Upper lobe of left lung (tissue), 6 donors: ENCODE measurements at regions not wholly inside any gene's neighbourhood (a gene's known extent, or its start where the extent isn't known, plus 50 kb on each side); places are given as distances from the start of the nearest gene placed in this dataset.

Experiments
- ATAC-seq, 2 donors: fragments of 200-7000 bp; cut with Tn5 transposase; one replicate each; pipeline ENCODE4 v1.9.1; 2022; ENCODE audit warnings: mild to moderate bottlenecking in 2 of 2, moderate library complexity in 2 of 2; ENCODE audit not compliant: low FRiP score in 2 of 2
- DNase-seq, 2 donors: peaks; one replicate each; pipeline ENCODE4 v3.0.0-alpha.2; 2019 to 2020
- H3K27ac ChIP-seq, 4 donors: fragments of 200-600 bp; sonication (generic); one replicate each; pipeline ENCODE4 v1.5.1; 2016 to 2019
- H3K27me3 ChIP-seq, 4 donors: fragments of 200-600 bp; sonication (generic); one replicate each; pipeline ENCODE4 v1.5.1; 2017 to 2019
- H3K36me3 ChIP-seq, 4 donors: fragments of 200-600 bp; sonication (generic); one replicate each; pipeline ENCODE4 v1.5.1; 2016 to 2019
- H3K4me1 ChIP-seq, 4 donors: fragments of 200-600 bp; sonication (generic); one replicate each; pipeline ENCODE4 v1.5.1; 2018 to 2019
- H3K4me3 ChIP-seq, 4 donors: fragments of 200-600 bp; sonication (generic); one replicate each; pipeline ENCODE4 v1.5.1; 2017 to 2019; ENCODE audit warnings: mild to moderate bottlenecking in 2 of 4, moderate library complexity in 1 of 4
- H3K9me3 ChIP-seq, 4 donors: fragments of 200-600 bp; sonication (generic); one replicate each; pipeline ENCODE4 v1.5.1; 2018 to 2019
- EP300 ChIP-seq, 4 donors: sonication (generic); formaldehyde crosslinking; IDR thresholded peaks; one replicate each; pipeline ENCODE4 v1.5.1; 2017; ENCODE audit warnings: antibody characterized with exemption in 4 of 4, control low read depth in 2 of 4
- POLR2A ChIP-seq, 4 donors: fragments of 450-650 bp; IDR thresholded peaks; one replicate each; pipeline ENCODE4 v1.5.1; 2016 to 2017; ENCODE audit warnings: antibody characterized with exemption in 4 of 4, mild to moderate bottlenecking in 2 of 4
- POLR2AphosphoS5 ChIP-seq, 2 donors: sonication (generic); formaldehyde crosslinking; IDR thresholded peaks; one replicate each; pipeline ENCODE4 v1.5.1; 2017; ENCODE audit warnings: antibody characterized with exemption in 2 of 2
- WGBS, 2 donors: methylation state at CpG; one replicate each; pipeline ENCODE4 v1.1.5; 2017 to 2018; 5-methylcytosine and 5-hydroxymethylcytosine counted together
- TF ChIP-seq, protein P1 (sequence below), 6 experiments: fragments of 450-650 bp in 4 of 6; fragments of 200-600 bp in 2 of 6; sonication (generic) in 2 of 6; IDR thresholded peaks; one replicate each; pipeline ENCODE4 v1.5.1; 2016 to 2019; ENCODE audit warnings: antibody characterized with exemption in 6 of 6
- donor health status: DM: no; HTN: no; CAD: no; lungs with moderate emphysema.
- donor health status: DM: no; HTN: yes; CAD: no; lungs with severe emphysema.

DNA sequence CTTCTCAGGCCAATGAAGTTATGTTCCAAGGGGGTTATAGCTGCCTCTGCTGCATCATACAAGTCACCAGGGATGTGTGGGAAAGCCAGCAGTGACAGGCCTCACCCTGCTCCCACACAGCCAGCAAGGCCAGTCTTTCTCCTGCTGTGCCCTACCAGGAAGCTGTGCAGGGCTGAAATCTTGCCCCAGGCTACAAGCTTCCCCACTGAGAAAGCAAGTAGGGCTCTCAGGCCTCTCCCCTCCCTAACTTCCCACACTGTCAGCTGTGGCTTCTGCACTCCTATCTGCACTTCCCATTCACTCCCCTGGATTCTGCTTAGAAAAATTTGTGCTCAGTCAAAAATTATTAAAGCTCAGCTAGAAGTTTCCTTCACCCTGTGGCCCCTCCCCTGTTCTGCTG is 611.2 kb upstream of the ZNF608 start:
- TF ChIP-seq EP300 (IDR thresholded peaks at IDR 0.05) (no peak), POLR2AphosphoS5 (IDR thresholded peaks at IDR 0.05) (no peak), POLR2A (IDR thresholded peaks at IDR 0.05) (no peak)
- TF ChIP-seq, protein P1, sequence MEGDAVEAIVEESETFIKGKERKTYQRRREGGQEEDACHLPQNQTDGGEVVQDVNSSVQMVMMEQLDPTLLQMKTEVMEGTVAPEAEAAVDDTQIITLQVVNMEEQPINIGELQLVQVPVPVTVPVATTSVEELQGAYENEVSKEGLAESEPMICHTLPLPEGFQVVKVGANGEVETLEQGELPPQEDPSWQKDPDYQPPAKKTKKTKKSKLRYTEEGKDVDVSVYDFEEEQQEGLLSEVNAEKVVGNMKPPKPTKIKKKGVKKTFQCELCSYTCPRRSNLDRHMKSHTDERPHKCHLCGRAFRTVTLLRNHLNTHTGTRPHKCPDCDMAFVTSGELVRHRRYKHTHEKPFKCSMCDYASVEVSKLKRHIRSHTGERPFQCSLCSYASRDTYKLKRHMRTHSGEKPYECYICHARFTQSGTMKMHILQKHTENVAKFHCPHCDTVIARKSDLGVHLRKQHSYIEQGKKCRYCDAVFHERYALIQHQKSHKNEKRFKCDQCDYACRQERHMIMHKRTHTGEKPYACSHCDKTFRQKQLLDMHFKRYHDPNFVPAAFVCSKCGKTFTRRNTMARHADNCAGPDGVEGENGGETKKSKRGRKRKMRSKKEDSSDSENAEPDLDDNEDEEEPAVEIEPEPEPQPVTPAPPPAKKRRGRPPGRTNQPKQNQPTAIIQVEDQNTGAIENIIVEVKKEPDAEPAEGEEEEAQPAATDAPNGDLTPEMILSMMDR (IDR thresholded peaks at IDR 0.05) = no peak

DNA sequence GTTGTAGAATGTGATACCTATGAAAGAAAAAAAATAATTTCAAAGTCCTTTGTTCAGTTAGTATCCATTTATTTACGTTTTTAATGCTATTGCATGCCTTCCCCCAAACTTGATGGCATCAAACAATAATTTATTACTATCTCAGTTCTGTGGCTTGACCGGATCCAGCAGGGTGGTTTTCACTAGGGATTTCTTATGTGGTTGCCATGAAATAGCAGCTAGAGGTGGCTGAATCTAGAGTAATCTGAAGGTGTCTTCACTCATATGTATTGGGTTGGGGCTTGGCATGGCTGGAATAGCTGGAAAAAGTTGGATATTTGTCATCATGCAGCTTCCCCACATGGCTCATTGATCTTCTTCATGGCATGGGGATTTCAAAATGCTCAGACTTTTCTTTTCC is 619.3 kb upstream of the ZNF608 start:
- H3K27ac ChIP-seq = no peak overlapping the region
- H3K36me3 ChIP-seq = no peaks in the 10 kb centered on the region
- TF ChIP-seq POLR2AphosphoS5 (IDR thresholded peaks at IDR 0.05) = no peak
- TF ChIP-seq, protein P1 (IDR thresholded peaks at IDR 0.05) = no peak
- TF ChIP-seq POLR2A (IDR thresholded peaks at IDR 0.05) = no peak
- TF ChIP-seq EP300 (IDR thresholded peaks at IDR 0.05) = no peak
- ATAC-seq (no peak), DNase-seq (no peak)
- WGBS, 2 donors = 80 to 92% methylated on average over 2 of the region's 2 CpGs
- no peak overlapping the region for H3K4me3 ChIP-seq
- no peaks in the 10 kb centered on the region for H3K4me1 ChIP-seq
- H3K9me3 ChIP-seq = no peaks in the 10 kb centered on the region
- no peaks in the 10 kb centered on the region for H3K27me3 ChIP-seq

More for the DNA sequence above, 611.2 kb upstream of the ZNF608 start:
- Histone ChIP-seq H3K4me3 (no peak overlapping the region), H3K27ac (no peak overlapping the region), H3K4me1 (no peaks in the 10 kb centered on the region), H3K9me3 (peaks cover 0 to 5% (median 0%) of the 10 kb centered on the region in 4 donors), H3K27me3 (no peaks in the 10 kb centered on the region), H3K36me3 (no peaks in the 10 kb centered on the region)
- DNase-seq = no peak
- no peak for ATAC-seq

DNA sequence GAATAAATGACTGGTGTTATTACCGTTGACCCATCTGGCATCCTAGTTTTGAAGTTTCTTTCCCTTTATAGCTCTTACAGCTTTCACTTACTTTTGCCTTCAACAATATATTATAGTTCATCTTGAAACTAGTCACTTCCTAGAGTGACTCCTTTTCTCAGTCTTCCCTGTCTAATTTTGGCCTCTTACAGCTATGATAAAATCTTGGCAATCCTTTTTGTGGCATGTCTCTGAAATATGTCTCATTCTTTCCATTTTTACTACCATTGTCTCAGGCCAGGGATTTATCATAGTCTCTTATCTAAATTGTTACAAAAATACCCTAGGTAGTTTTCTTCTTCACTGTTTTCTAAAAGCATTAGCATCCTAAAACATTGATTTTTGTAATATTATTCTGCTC is 621.3 kb upstream of the ZNF608 start:
- DNase-seq = no peak
- H3K27me3 ChIP-seq = no peaks in the 10 kb centered on the region
- 61 to 88% methylated on average over 1 of the region's 1 CpG for WGBS, 2 donors
- no peaks in the 10 kb centered on the region for H3K36me3 ChIP-seq
- ATAC-seq = no peak
- no peaks in the 10 kb centered on the region for H3K9me3 ChIP-seq
- H3K27ac ChIP-seq = no peak overlapping the region
- H3K4me3 ChIP-seq = no peak overlapping the region
- TF ChIP-seq POLR2A (IDR thresholded peaks at IDR 0.05) (no peak), EP300 (IDR thresholded peaks at IDR 0.05) (no peak), POLR2AphosphoS5 (IDR thresholded peaks at IDR 0.05) (no peak)
- TF ChIP-seq, protein P1 (IDR thresholded peaks at IDR 0.05) = no peak
- no peaks in the 10 kb centered on the region for H3K4me1 ChIP-seq

DNA sequence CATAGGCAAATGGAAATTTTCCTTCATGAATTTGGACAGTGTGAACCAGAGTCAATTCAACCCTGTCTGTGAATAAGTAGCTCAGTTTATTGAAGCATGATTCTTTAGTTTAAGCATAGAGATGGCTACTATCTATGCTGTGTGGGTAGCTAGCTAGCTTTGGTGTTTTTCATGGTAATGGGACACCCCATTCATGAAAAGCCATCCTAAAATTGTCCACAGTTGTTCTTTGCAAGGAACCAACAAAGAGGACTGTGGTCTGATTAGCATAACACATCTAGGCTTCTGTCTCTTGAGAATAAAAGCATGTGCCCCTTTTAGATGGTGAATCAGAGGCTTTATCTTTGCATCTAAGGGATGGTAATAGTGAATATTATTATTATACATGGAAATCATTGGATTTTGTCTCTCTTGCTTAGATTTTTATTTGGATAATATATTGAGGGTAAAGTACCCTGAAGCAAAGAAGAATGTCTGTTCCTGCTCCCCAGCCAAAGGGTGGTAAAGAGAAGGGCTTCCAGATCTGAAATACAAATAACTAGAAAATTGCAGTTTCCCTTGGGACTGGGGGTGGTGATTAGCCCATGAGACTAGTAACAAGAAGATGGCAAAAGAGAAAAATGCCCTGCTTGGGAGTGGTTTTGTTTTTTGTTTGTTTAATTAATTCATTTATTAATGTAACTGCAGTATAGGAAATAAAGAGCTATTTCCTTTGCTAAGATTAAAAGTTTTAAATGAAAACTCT is 624.2 kb upstream of the ZNF608 start:
- no peaks in the 10 kb centered on the region for H3K27me3 ChIP-seq
- no peaks in the 10 kb centered on the region for H3K9me3 ChIP-seq
- H3K4me1 ChIP-seq = no peaks in the 10 kb centered on the region
- H3K36me3 ChIP-seq = no peaks in the 10 kb centered on the region
- H3K4me3 ChIP-seq = no peak overlapping the region
- no peak overlapping the region for H3K27ac ChIP-seq
- no peak for TF ChIP-seq POLR2AphosphoS5 (IDR thresholded peaks at IDR 0.05)
- TF ChIP-seq, protein P1 (IDR thresholded peaks at IDR 0.05) = no peak
- no peak for TF ChIP-seq EP300 (IDR thresholded peaks at IDR 0.05)
- no peak for TF ChIP-seq POLR2A (IDR thresholded peaks at IDR 0.05)
- DNase-seq = no peak
- ATAC-seq = no peak
